H9 (cell line): ENCODE measurements at regions not wholly inside any gene's neighbourhood (a gene's known extent, or its start where the extent isn't known, plus 50 kb on each side); places are given as distances from the start of the nearest gene placed in this dataset.

Experiments used
- DNase-seq: peaks from one replicate; pipeline ENCODE4 v3.0.0-alpha.2; 2017
- H2AFZ ChIP-seq: one replicate; pipeline ENCODE4 v1.6.1; 2013; ENCODE audit warnings: mild to moderate bottlenecking, low read length, control low read depth, moderate library complexity
- H2AK5ac ChIP-seq: 2 replicates; pipeline ENCODE4 v1.6.1; 2013; ENCODE audit warnings: low read length, control low read depth, mixed read lengths; ENCODE audit not compliant: insufficient read length
- H2BK120ac ChIP-seq: one replicate; pipeline ENCODE4 v1.6.1; 2013; ENCODE audit warnings: low read depth, mild to moderate bottlenecking, low read length, control low read depth, inconsistent platforms; ENCODE audit not compliant: poor library complexity, severe bottlenecking
- H2BK12ac ChIP-seq: 2 replicates; pipeline ENCODE4 v1.6.1; 2013; ENCODE audit warnings: low read length, control low read depth, mixed read lengths, low read depth; ENCODE audit not compliant: insufficient read length
- H2BK15ac ChIP-seq: 2 replicates; pipeline ENCODE4 v1.6.1; 2013; ENCODE audit warnings: low read depth, low read length, control low read depth
- H2BK20ac ChIP-seq: one replicate; pipeline ENCODE4 v1.6.1; 2013; ENCODE audit warnings: low read depth, mild to moderate bottlenecking, low read length, control low read depth, inconsistent platforms; ENCODE audit not compliant: poor library complexity, severe bottlenecking
- H2BK5ac ChIP-seq: 2 replicates; pipeline ENCODE4 v1.6.1; 2013; ENCODE audit warnings: low read length, control low read depth, mixed read lengths; ENCODE audit not compliant: insufficient read length
- H3K14ac ChIP-seq: 2 replicates; pipeline ENCODE4 v1.6.1; 2013; ENCODE audit warnings: low read length, control low read depth; ENCODE audit not compliant: insufficient read depth
- H3K18ac ChIP-seq: 2 replicates; pipeline ENCODE4 v1.6.1; 2013; ENCODE audit warnings: low read depth, mild to moderate bottlenecking, mixed read lengths, low read length, control low read depth; ENCODE audit not compliant: insufficient read length
- H3K23ac ChIP-seq: 2 replicates; pipeline ENCODE4 v1.6.1; 2013; ENCODE audit warnings: low read length, control low read depth, mixed read lengths, low read depth; ENCODE audit not compliant: insufficient read length
- H3K23me2 ChIP-seq: 2 replicates; pipeline ENCODE4 v1.6.1; 2013; ENCODE audit warnings: low read depth, mild to moderate bottlenecking, mixed read lengths, low read length, control low read depth; ENCODE audit not compliant: insufficient read length, poor library complexity, severe bottlenecking
- H3K27ac ChIP-seq: 2 replicates; pipeline ENCODE4 v1.5.1; 2013; ENCODE audit warnings: low read length, control low read depth, mixed read lengths, low read depth; ENCODE audit not compliant: insufficient read length
- H3K27me3 ChIP-seq: 2 replicates; pipeline ENCODE4 v1.6.1; 2013; ENCODE audit warnings: low read length, control low read depth, inconsistent platforms; ENCODE audit not compliant: insufficient read depth
- H3K4ac ChIP-seq: 2 replicates; pipeline ENCODE4 v1.6.1; 2013; ENCODE audit warnings: low read depth, mild to moderate bottlenecking, control low read depth, inconsistent platforms, low read length, moderate library complexity
- H3K4me1 ChIP-seq: 2 replicates; pipeline ENCODE4 v1.6.1; 2013; ENCODE audit warnings: low read length, control low read depth, inconsistent platforms; ENCODE audit not compliant: insufficient read depth
- H3K4me2 ChIP-seq: 2 replicates; pipeline ENCODE4 v1.6.1; 2013; ENCODE audit warnings: low read length, control low read depth, mixed read lengths; ENCODE audit not compliant: insufficient read length, insufficient read depth
- H3K56ac ChIP-seq: 2 replicates; pipeline ENCODE4 v1.6.1; 2013; ENCODE audit warnings: low read depth, mild to moderate bottlenecking, mixed read lengths, low read length, control low read depth; ENCODE audit not compliant: insufficient read length
- H3K79me1 ChIP-seq: 2 replicates; pipeline ENCODE4 v1.6.1; 2013; ENCODE audit warnings: low read depth, mild to moderate bottlenecking, moderate library complexity, low read length, control low read depth, inconsistent platforms; ENCODE audit not compliant: insufficient read depth, poor library complexity, severe bottlenecking
- H3K79me2 ChIP-seq: 2 replicates; pipeline ENCODE4 v1.6.1; 2013; ENCODE audit warnings: low read length, control low read depth, inconsistent platforms; ENCODE audit not compliant: insufficient read depth
- H3K9ac ChIP-seq: 2 replicates; pipeline ENCODE4 v1.6.1; 2013; ENCODE audit warnings: low read length, control low read depth, mixed read lengths; ENCODE audit not compliant: insufficient read length; ENCODE audit errors: extremely low read depth
- H3K9me3 ChIP-seq: one replicate; pipeline ENCODE4 v1.6.1; 2013; ENCODE audit warnings: low read depth, low read length, inconsistent platforms; ENCODE audit not compliant: control insufficient read depth
- H3T11ph ChIP-seq: one replicate; pipeline ENCODE4 v1.6.1; 2013; ENCODE audit warnings: mild to moderate bottlenecking, low read length, control low read depth, inconsistent platforms
- H4K20me1 ChIP-seq: one replicate; pipeline ENCODE4 v1.6.1; 2013; ENCODE audit not compliant: control insufficient read depth, insufficient read length, insufficient read depth
- H4K5ac ChIP-seq: 2 replicates; pipeline ENCODE4 v1.6.1; 2013; ENCODE audit warnings: low read depth, mild to moderate bottlenecking, mixed read lengths, low read length, control low read depth; ENCODE audit not compliant: insufficient read length
- H4K8ac ChIP-seq: replicated peaks from 2 replicates; pipeline ENCODE4 v1.6.1; 2013; ENCODE audit warnings: low read length, control low read depth, mixed read lengths, low read depth; ENCODE audit not compliant: insufficient read length
- H4K91ac ChIP-seq: 2 replicates; pipeline ENCODE4 v1.6.1; 2013; ENCODE audit warnings: low read depth, mild to moderate bottlenecking, moderate library complexity, mixed read lengths, low read length, control low read depth; ENCODE audit not compliant: insufficient read length
- H3K27ac Mint-ChIP-seq, 3 experiments: 2 replicates in 2 of 3; 3 replicates in 1 of 3; pipeline ENCODE4 v1.8.0; 2020 to 2021; ENCODE audit warnings: mixed read lengths in 3 of 3, mild to moderate bottlenecking in 1 of 3, moderate library complexity in 1 of 3
- H3K27me3 Mint-ChIP-seq: 2 replicates; pipeline ENCODE4 v1.8.0; 2021; ENCODE audit warnings: low read depth, mild to moderate bottlenecking, moderate library complexity, mixed read lengths
- H3K36me3 Mint-ChIP-seq, 3 experiments: 2 replicates in 2 of 3; 3 replicates in 1 of 3; pipeline ENCODE4 v1.8.0; 2020 to 2021; ENCODE audit warnings: low read depth in 3 of 3, mixed read lengths in 3 of 3; ENCODE audit not compliant: insufficient read depth in 1 of 3
- H3K4me1 Mint-ChIP-seq, 2 experiments: 2 replicates each; pipeline ENCODE4 v1.8.0; 2020; ENCODE audit warnings: mixed read lengths in 2 of 2
- H3K4me3 Mint-ChIP-seq, 2 experiments: 2 replicates in 1 of 2; 3 replicates in 1 of 2; pipeline ENCODE4 v1.8.0; 2020 to 2021; ENCODE audit warnings: mild to moderate bottlenecking in 2 of 2, mixed read lengths in 2 of 2, moderate library complexity in 1 of 2
- H3K9me3 Mint-ChIP-seq, 2 experiments: 2 replicates in 1 of 2; 3 replicates in 1 of 2; pipeline ENCODE4 v1.8.0; 2020; ENCODE audit warnings: mild to moderate bottlenecking in 2 of 2, mixed read lengths in 2 of 2, moderate library complexity in 1 of 2
- CTCF ChIP-seq: fragments of 200-600 bp; sonication (generic); conservative IDR thresholded peaks from 3 replicates; pipeline ENCODE4 v1.8.0; 2021; ENCODE audit warnings: antibody characterized with exemption, mild to moderate bottlenecking
- WGBS: extraction: QIAGEN DNeasy Blood & Tissue Kit; methylation state at CpG from one replicate; pipeline ENCODE4 v1.1.7; 2013; ENCODE audit warnings: missing lambda C conversion rate, low lambda C conversion rate, mixed read lengths; ENCODE audit not compliant: insufficient read length; ENCODE audit errors: extremely low coverage; 5-methylcytosine and 5-hydroxymethylcytosine counted together

- Histone ChIP-seq H3K4me2 (no peak overlapping the region), H4K20me1 (no peaks in the 10 kb centered on the region), H3K27me3 (no peaks in the 10 kb centered on the region), H3K23me2 (no peaks in the 10 kb centered on the region), H2BK20ac (no peak overlapping the region), H4K91ac (no peak overlapping the region), H3K4me1 (no peaks in the 10 kb centered on the region), H3K4ac (no peak overlapping the region), H2BK120ac (no peak overlapping the region), H2BK12ac (no peak overlapping the region), H3K14ac (no peak overlapping the region), H4K8ac (no peak overlapping the region), H3K79me2 (no peaks in the 10 kb centered on the region), H3K79me1 (no peaks in the 10 kb centered on the region), H3T11ph (no peak overlapping the region), H3K56ac (no peak overlapping the region), H3K9ac (no peak overlapping the region), H2AFZ (no peak overlapping the region), H3K9me3 (no peaks in the 10 kb centered on the region), H2BK15ac (no peak overlapping the region), H2BK5ac (no peak overlapping the region), H3K18ac (no peak overlapping the region), H3K23ac (no peak overlapping the region), H2AK5ac (no peak overlapping the region), H3K27ac (no peak overlapping the region), H4K5ac (no peak overlapping the region)
- Mint-ChIP-seq H3K4me3 (no peak overlapping the region), H3K27me3 (no peaks in the 10 kb centered on the region), H3K9me3 (no peaks in the 10 kb centered on the region), H3K4me1 (peaks cover 6 to 17% of the 10 kb centered on the region in 2 experiments), H3K27ac (no peak overlapping the region), H3K36me3 (no peaks in the 10 kb centered on the region; a peak in 1 of 7 replicates)
- no peak for TF ChIP-seq CTCF
- DNase-seq: no peak
- no CpG with 5 or more reads among the region's 7 CpGs for WGBS
Observed at GRCh38 chr10:36489181-36489580, 636.2 kb upstream of the ANKRD30A start.
